HG03354 (cell line): ENCODE measurements at regions not wholly inside any gene's neighbourhood (a gene's known extent, or its start where the extent isn't known, plus 50 kb on each side); places are given as distances from the start of the nearest gene placed in this dataset.

ENCODE experiments used
- ATAC-seq: cut with Tn5 transposase; IDR thresholded peaks from one replicate; pipeline ENCODE4 v1.9.1; 2021; ENCODE audit warnings: mild to moderate bottlenecking; ENCODE audit not compliant: unreplicated experiment, poor library complexity, severe bottlenecking

DNA sequence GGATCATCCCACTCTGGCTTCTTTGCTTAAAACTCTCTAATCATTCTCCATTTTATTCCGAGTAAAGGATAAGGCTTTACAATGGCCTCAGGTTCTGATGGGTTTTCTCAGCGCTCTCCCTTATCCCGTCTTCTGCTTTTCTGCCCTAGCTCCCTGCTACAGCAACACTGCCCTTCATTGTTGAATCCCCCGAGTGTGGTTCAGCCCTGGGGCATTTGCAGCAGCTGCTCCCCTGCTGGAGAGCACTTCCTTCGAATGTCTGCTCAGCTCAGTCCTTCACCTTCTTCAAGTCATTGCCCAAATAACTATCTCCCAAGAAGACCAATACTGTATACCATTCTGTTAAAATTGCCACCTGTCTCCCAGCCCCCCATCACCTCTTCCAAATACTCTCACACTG lies 111.8 kb downstream of the TBXT start:
- ATAC-seq, result no peak

DNA sequence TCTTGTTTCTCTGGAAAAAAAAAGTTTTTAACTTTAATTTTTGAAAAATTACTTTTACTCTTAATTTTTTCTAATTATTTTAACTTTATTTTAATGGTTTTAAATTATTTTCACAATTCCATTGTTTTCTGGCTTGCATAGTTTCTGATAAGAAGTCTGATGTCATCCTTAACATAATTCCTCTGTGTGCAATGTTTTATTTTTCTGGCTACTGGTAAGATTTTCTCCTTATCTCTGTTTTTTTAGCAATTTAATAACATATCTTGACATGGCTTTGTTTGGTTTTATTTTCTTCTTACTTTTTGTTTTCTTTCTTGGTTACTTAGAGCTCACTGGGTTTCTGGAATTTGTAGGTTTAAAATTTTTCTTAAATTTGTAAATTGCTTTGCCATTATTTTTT lies 114.8 kb downstream of the TBXT start:
- no peak for ATAC-seq

GRCh38 chr6:166050559-166050958 lies 117.1 kb downstream of the TBXT start:
- ATAC-seq, result no peak

DNA sequence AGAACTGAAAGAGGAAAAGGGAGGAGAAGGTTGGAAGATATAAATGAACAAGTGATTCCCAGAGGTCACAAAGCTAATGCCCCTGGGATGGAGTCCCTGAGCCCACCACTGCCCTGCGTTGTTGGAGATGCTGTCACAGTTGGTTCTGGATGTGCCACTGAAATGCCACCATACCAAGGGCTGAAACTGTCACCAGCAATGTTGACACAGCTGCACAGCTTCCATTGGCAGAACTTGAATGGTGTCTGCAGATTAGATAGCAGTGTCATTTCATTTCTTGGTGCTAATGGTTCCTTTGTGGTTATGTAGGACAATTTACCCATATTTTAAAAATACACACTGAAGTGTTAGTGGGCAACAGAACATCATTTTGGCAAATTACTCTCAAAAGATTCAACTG lies 120.7 kb downstream of the TBXT start:
- no peak for ATAC-seq

DNA sequence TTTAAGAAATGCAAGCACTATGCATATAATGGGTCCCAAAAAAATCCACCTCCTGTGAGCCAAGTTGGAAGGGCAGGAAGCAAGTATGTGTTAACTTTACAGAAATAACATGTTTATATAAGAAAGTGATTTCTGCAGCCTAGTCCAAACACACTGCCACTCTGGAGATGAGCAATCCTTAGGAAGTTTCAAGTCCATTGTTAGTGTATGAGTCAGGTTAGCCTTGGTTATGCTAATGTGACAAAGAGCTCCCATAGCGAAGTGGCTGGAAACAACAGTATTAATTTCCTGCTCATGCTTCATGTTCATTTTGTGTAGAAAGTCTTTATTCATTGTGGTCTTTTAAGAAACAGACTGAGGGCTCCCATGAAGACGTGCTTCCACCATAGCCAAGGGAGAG lies 121.4 kb downstream of the TBXT start:
- ATAC-seq, result no peak

- no peak for ATAC-seq
Measured at GRCh38 chr6:166045860-166046200, 121.8 kb downstream of the TBXT start.

DNA sequence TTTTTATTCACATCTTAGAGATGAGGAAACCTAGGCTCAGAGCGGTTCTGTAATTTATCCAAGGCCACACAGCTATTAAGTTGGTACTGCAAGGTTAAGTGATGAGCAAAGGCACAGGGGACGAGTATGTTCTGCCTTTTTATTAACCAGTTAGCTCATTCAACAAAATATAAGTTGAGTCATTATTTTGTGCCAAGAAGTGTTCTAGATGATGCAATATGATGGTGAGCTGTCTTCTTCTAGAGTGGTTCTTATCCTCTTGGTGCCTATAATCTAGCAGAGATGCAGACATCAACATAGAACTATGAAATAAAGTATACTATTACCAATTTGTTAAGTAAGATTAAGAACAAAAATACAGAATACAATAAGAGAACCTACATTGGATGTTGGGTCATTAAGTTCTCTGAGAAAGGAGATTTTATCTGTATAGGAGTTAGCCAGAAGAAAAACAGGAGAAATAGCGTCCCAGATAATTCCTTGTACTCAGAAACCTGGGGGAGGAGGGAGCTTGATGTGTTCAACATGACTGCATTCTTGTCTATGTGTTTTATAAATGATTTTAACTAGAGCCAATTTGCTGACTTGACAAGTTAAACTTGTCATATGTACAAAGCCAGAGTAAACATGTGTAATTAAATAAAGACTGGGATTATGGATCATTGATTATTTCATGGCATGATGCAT lies 122.3 kb downstream of the TBXT start:
- ATAC-seq, result no peak

GRCh38 chr6:166041277-166041676 lies 126.4 kb downstream of the TBXT start:
- ATAC-seq, result no peak

DNA sequence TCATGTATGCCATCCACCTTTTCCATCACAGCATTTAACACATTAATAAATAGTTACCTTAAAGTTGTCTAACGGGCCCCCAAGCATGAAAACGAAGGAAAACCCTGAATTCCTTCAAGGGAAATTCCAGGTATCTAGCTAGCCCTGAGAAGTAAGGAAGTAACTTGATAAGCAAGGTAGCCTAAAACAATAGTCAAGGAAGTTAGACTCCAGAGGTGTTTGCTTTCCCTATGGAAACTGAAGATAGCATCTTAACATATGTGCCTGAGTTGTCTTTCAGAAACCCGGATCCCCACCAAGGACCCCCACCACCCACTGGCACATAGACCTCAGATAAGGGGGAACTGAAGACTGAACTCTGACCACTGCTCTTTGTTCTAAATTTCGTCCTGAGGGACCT lies 127.4 kb downstream of the TBXT start:
- no peak for ATAC-seq

DNA sequence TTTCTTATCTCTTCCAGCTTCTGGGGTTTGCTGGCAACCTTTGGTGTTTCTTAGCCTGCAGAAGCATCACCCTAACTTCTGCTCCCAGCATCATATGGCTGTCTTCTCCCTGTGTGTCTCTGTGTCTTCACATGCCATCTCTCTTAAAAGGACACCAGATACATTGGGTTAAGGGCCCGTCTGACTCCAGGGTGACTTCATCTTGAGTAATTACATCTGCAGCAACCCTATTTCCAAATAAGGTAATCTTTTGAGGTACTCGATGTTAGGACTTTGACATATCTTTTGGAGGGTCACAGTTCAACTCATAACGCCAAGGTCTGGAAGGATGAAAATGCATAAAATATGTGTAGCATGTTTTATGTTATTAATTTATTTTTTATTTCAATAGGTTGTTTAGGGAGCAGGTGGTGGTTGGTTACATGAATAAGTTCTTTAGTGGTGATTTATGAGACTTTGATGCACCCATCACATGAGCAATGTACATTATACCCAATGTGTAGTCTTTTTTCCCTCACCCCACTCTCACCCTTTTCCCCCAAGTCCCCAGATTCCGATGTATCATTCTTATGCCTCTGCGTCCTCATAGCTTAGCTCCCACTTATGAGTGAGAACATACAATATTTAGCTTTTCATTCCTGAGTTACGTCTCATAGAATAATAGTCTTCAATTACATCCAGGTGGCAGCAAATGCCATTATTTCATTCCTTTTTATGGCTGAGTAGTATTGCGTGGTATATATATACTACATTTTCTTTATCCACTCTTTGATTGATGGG lies 131.1 kb downstream of the TBXT start:
- ATAC-seq, result no peak

DNA sequence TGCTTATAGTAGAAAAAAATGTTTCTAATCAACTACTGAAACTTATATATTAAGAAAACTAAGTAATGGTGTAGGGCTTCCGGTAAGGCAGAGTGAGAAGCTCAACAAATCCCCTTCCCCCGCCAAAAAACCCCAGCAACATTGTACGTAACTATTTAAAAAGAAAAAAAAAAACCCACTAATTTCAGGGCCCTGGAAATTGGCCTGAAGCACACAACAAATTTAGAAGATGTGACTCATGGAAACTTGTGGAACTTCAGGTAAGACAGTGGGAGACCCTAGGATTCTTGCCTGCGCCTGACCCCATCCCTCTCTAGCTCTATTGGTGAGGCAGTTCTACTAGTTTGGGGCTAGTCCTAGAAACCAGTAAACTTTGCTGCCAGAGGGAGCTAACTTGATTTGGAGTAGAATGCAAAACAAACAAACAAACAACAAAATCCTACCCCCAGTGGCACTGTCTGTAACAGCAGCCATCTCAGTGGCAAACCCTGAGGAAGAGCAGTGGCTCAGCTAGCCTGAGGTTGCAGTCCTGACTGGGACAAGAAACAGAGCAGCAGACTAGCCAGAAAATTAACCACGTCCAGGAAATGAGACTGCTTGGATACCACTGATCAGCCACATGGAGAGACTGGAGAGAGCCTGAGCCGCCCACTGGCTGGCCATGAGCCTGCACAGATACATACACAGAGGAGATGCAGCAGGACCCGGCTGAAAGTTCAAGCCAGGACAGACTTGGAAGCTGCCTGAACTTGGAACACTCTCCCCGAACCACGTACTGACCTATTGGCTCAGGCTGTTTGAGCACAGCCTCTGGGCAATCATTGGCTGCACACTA lies 135.1 kb downstream of the TBXT start:
- peak; percentile 70 for ATAC-seq

DNA sequence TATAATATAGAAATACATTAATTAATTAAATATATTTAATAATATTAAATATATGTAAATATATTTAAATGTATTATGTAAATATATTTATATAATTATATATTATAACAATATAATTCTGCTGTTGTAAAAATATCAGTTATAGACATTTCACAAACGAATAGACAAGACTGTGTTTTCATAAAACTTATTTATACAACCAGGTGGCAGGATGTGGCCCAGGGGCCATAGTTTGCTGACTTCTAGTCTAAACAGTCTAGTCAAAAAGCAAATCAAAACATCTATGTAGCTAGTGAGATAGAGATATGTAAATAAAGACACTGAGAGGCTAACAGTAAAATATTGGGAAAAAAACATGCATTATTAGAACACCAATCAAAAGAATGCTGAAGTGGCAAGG lies 136.4 kb downstream of the TBXT start:
- no peak for ATAC-seq

DNA sequence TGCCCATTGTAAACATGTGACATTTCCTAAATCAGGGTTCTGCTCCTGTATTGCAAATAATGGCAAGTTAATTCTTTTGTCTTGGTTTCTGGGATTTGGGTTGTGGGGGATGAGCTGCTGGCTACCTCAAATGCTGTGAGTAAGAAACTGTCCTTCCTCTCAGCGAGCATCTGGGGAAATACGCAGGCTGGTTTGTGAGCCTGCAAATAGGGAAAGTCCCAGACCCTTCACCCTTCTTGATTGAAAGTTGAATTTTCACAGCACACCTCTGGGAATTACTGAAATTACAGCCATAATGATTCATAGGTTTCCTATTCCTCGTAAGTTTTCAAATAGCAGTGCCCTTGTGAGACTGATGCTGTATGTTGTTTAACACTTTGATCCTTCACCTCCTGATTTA lies 138.1 kb downstream of the TBXT start:
- no peak for ATAC-seq

DNA sequence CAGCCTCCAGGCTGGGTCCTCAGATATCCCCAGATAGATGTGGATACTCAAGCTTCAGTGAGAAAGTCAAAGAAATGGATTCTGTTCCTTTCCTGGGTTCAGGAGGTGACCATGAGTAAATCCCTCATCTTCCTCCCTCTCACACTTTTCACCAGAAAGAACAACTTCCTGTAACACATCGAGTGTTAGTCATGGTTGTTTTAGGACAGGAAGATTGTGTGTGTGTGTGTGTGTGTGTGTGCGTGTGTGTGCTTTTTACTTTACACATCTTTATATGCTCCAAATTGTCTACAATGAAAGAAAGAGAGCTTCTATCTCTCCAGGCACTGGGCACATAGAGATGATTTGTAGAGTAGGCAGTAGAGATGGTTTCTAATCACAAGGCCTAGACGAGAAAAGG lies 139.9 kb downstream of the TBXT start:
- ATAC-seq, result no peak

DNA sequence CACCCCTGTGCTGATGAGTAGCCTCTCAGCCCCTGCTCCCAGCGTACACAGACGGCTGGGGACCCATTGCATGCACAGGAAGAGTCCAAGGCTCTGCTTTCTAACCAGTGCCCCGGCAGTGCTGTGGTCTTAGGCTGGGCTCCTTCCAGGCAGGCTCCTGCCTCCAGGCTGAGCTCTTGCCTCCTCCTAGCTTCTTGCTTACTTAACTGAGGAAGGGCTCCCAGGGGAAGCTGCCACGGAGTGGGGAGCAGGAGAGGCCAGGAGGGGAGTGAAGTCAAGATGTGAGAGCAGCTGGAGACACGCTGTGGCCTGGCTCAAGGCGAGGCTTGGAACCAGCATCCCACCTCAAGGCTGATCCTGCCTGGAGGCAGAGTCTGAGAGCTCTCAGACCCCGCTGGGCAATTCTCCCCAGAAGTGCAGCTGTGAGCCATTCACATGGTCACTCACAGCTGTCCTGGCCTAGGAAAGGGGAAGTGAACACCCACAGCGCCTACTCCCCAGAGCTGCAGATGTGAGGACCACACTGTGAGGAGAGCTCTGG lies 141.0 kb downstream of the TBXT start:
- ATAC-seq, result no peak

- no peak for ATAC-seq
Measured at GRCh38 chr6:166025149-166025898, 142.3 kb downstream of the TBXT start.

DNA sequence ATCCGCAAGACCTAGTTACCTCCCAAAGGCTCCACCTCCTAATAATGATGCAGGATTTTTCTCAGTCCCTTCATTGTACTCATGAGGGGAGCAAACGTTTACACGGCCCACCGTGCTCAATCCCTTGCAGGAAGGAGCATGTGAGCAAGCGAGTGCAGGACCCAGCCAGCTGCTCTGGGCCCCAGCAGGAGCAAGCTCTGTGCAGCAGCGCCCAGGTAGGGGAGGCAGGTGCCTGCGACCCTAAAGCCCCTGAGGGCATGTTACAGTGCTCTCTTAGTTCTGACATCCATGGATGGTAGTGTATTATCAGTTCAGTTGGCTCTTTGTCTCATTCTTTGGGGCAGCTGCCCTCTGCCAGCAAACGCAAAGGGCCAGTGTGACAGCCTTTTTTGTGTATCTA lies 143.4 kb downstream of the TBXT start:
- no peak for ATAC-seq

GRCh38 chr6:166023273-166023989 lies 144.2 kb downstream of the TBXT start:
- ATAC-seq, result no peak

GRCh38 chr6:166021429-166021828 lies 146.2 kb downstream of the TBXT start:
- ATAC-seq, result no peak
